ENCODE measurements at regions not wholly inside any gene's neighbourhood (a gene's known extent, or its start where the extent isn't known, plus 50 kb on each side); places are given as distances from the start of the nearest gene placed in this dataset.

GRCh38 chr2:217469203-217469810 lies 533.5 kb downstream of the TNS1 start:
- TF ChIP-seq FOXK2 (IDR thresholded peaks at IDR 0.05) (no peak), FOXA1 (IDR thresholded peaks at IDR 0.05) (no peak), PKNOX1 (IDR thresholded peaks at IDR 0.05) (no peak), NFRKB (IDR thresholded peaks at IDR 0.05) (no peak), FOXM1 (IDR thresholded peaks at IDR 0.05; ENCODE audit: borderline replicate concordance) (no peak), BHLHE40 (IDR thresholded peaks at IDR 0.05; ENCODE audit: borderline replicate concordance) (no peak), SUZ12 (IDR thresholded peaks at IDR 0.05) (no peak), ELF4 (IDR thresholded peaks at IDR 0.05) (no peak), SP1 (IDR thresholded peaks at IDR 0.05) (no peak), CTBP1 (IDR thresholded peaks at IDR 0.05; ENCODE audit: borderline replicate concordance) (no peak), ARNT (IDR thresholded peaks at IDR 0.05) (no peak)

All from HEK293T (cell line).